Left lung (tissue), 4 donors: ENCODE measurements at regions not wholly inside any gene's neighbourhood (a gene's known extent, or its start where the extent isn't known, plus 50 kb on each side); places are given as distances from the start of the nearest gene placed in this dataset.

Experiments
- ATAC-seq: fragments of 200-7000 bp; cut with Tn5 transposase; one replicate; pipeline ENCODE4 v1.9.1; 2020; ENCODE audit warnings: moderate library complexity
- DNase-seq, 4 donors: peaks; one replicate each; pipeline ENCODE4 v3.0.0-alpha.2; 2013 to 2020
- H3K27ac ChIP-seq, 2 donors: fragments of 200-600 bp; sonication (generic) in 1 of 2; one replicate each; pipeline versions ENCODE4 v1.5.0 to v1.8.0; 2020 to 2021
- H3K27me3 ChIP-seq, 2 donors: fragments of 200-600 bp; sonication (generic) in 1 of 2; one replicate each; pipeline versions ENCODE4 v1.5.0 to v1.8.0; 2020 to 2021
- H3K36me3 ChIP-seq, 2 donors: fragments of 200-600 bp; sonication (generic) in 1 of 2; one replicate each; pipeline versions ENCODE4 v1.5.0 to v1.8.0; 2020 to 2021
- H3K4me1 ChIP-seq, 2 donors: fragments of 200-600 bp; one replicate each; pipeline ENCODE4 v1.8.0; 2021
- H3K4me3 ChIP-seq, 2 donors: fragments of 200-600 bp; sonication (generic) in 1 of 2; one replicate each; pipeline versions ENCODE4 v1.5.0 to v1.8.0; 2020 to 2021; ENCODE audit warnings: mild to moderate bottlenecking in 1 of 2
- H3K9me3 ChIP-seq, 2 donors: fragments of 200-600 bp; sonication (generic) in 1 of 2; one replicate each; pipeline versions ENCODE4 v1.5.0 to v1.8.0; 2020 to 2021
- CTCF ChIP-seq, 2 donors: fragments of 200-600 bp; sonication (generic) in 1 of 2; IDR thresholded peaks; one replicate each; pipeline versions ENCODE4 v1.5.0 to v1.8.0; 2021; ENCODE audit warnings: antibody characterized with exemption in 2 of 2
- intact Hi-C, 2 donors: fragments of 100-400 bp; cut with DNase I; formaldehyde crosslinking; loops; one replicate each; pipeline versions ENCODE4 v1.11.2 to v1.14.2; 2022
- donor health status: DM: no; HTN: yes; CAD: no.
- donor health status: DM: no; HTN: no; CAD: no.

- no peak for ATAC-seq
- Histone ChIP-seq H3K4me1 (no peaks in the 10 kb centered on the region), H3K9me3 (no peaks in the 10 kb centered on the region), H3K27me3 (no peaks in the 10 kb centered on the region), H3K4me3 (no peak overlapping the region), H3K27ac (no peak overlapping the region), H3K36me3 (no peaks in the 10 kb centered on the region)
- no peak for DNase-seq
- intact Hi-C loops, result no loop called here
- TF ChIP-seq CTCF (IDR thresholded peaks at IDR 0.05), result no peak
Observed at GRCh38 chr1:106968644-106969043, 87.8 kb upstream of the PRMT6 start.

- no peak for TF ChIP-seq CTCF (IDR thresholded peaks at IDR 0.05)
- intact Hi-C loops, result no loop called here
- Histone ChIP-seq H3K4me3 (no peak overlapping the region), H3K4me1 (no peaks in the 10 kb centered on the region), H3K9me3 (no peaks in the 10 kb centered on the region), H3K27ac (no peak overlapping the region), H3K36me3 (no peaks in the 10 kb centered on the region), H3K27me3 (no peaks in the 10 kb centered on the region)
- no peak for DNase-seq
- no peak for ATAC-seq
Observed at GRCh38 chr1:106969731-106970130, 86.7 kb upstream of the PRMT6 start.

GRCh38 chr1:106972074-106972473 is 84.4 kb upstream of the PRMT6 start:
- Histone ChIP-seq H3K27me3 (no peaks in the 10 kb centered on the region), H3K4me3 (no peak overlapping the region), H3K4me1 (no peaks in the 10 kb centered on the region), H3K27ac (no peak overlapping the region), H3K9me3 (no peaks in the 10 kb centered on the region), H3K36me3 (no peaks in the 10 kb centered on the region)
- ATAC-seq (no peak), DNase-seq (no peak)
- no peak for TF ChIP-seq CTCF (IDR thresholded peaks at IDR 0.05)
- intact Hi-C loops, result no loop called here

GRCh38 chr1:106975944-106976343 is 80.5 kb upstream of the PRMT6 start:
- no peak for ATAC-seq
- no peak overlapping the region for H3K27ac ChIP-seq
- no peak for TF ChIP-seq CTCF (IDR thresholded peaks at IDR 0.05)

GRCh38 chr1:106978477-106979322 is 77.8 kb upstream of the PRMT6 start:
- no peak for TF ChIP-seq CTCF (IDR thresholded peaks at IDR 0.05)
- Histone ChIP-seq H3K27me3 (no peaks in the 10 kb centered on the region), H3K4me1 (no peaks in the 10 kb centered on the region), H3K4me3 (no peak overlapping the region), H3K36me3 (no peaks in the 10 kb centered on the region), H3K27ac (no peak overlapping the region), H3K9me3 (no peaks in the 10 kb centered on the region)
- intact Hi-C loops, result no loop called here
- DNase-seq (peak in 2 of 4 donors; percentile 56 to 64), ATAC-seq (peak; percentile 41)

More at GRCh38 chr1:106975944-106976343, 80.5 kb upstream of the PRMT6 start:
- H3K27me3 ChIP-seq, result no peaks in the 10 kb centered on the region
- no peak overlapping the region for H3K4me3 ChIP-seq
- no peak for DNase-seq
- H3K36me3 ChIP-seq, result no peaks in the 10 kb centered on the region
- intact Hi-C loops, result no loop called here
- H3K4me1 ChIP-seq, result no peaks in the 10 kb centered on the region
- H3K9me3 ChIP-seq, result no peaks in the 10 kb centered on the region
